AG20443 (cell line): ENCODE measurements at regions not wholly inside any gene's neighbourhood (a gene's known extent, or its start where the extent isn't known, plus 50 kb on each side); places are given as distances from the start of the nearest gene placed in this dataset.
"Not testable (repeated sequence)": the region's sequence is repeated elsewhere in the genome, so short reads cannot be mapped to it uniquely, and the experiment has no call there.

Experiments
- DNase-seq: peaks from one replicate; pipeline ENCODE4 v3.0.0; 2012; ENCODE audit warnings: low spot score, mixed read lengths

DNA sequence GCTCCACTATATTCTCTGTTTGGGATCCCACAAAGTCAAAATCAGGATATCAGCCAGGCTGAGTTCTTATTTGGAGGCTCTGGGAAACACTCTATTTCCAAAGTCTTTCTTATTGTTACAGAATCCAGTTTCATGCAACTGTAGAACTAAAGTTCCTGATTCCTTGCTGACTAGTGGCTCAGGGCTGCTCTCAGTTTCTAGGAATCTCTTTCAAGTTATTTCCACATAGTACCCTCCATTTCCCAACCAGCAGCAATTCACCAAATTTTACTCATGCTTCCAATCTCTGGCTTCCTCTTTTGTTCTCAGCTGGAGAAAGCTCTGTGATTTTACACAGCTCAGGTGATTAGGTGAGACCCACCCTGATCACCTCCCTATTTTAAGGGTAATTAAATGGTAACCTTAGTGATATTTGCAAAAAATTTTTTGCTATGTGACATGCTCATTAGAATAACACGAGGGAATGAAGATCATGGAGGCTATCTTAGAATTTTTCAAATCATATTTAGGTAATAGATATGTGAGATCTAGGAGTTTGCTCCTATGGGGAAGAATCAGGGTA, 794.9 kb upstream of the ARRDC3 start:
- DNase-seq, result no peak

DNA sequence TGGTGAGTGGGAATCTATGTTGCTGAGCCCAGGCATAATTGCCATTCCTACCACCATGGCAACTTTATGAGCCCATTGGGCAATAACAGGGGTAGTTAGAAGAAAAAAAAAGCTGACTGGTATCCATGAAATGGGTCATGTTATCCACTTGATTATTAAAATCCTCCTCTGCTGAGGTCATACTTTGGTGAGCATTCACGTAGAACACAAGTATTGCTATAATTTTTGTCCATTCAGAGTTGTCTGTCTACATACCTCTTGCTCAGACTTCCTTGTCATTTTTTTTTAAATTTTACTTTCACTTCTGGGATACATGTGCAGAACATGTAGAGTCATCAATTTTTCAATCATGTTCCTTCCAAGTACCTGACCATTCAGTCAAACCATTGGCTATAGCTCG, 780.8 kb upstream of the ARRDC3 start:
- DNase-seq, result no peak

GRCh38 chr5:92147798-92148197, 764.7 kb upstream of the ARRDC3 start:
- no peak for DNase-seq

DNA sequence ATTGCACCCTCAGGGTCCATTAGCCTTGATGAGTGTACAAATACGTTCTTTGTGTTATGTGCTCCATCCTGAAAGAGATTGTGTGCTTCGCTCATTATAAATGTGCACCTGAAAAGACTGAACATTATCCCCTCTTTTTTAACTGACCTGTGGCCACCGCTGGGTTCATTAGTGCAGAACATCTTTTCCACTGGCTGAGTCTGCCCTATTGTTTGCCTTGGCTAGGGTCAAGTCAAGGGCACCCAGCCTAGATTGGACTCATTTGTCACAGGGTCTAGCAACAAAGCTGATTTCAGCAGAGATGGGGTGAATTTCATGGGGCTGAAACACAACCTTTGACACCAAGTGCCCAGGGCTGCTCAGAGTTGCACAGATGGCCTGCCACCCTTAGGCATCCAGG, 764.1 kb upstream of the ARRDC3 start:
- DNase-seq, result no peak

DNA sequence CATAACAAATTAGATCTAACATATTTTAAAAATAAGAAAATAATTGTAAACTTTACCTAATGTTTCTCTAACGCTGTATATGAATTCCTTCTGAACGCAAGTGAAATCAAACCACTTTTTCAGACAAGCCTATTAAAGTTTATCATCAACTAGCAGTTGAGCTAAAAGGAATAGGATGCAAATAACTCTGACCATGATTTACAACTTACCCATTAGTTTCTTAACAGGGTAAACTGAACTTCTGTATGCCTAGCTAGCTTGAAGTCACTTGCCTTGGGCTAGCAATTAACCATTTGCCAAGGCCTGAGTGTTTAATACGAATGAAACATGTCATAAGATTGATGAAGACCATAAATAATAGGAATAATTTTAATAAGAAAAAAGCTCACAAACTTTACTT, 762.7 kb upstream of the ARRDC3 start:
- no peak for DNase-seq

GRCh38 chr5:92144824-92145223, 761.7 kb upstream of the ARRDC3 start:
- no peak for DNase-seq

GRCh38 chr5:92132294-92132908, 749.3 kb upstream of the ARRDC3 start:
- DNase-seq, result not testable (repeated sequence)

DNA sequence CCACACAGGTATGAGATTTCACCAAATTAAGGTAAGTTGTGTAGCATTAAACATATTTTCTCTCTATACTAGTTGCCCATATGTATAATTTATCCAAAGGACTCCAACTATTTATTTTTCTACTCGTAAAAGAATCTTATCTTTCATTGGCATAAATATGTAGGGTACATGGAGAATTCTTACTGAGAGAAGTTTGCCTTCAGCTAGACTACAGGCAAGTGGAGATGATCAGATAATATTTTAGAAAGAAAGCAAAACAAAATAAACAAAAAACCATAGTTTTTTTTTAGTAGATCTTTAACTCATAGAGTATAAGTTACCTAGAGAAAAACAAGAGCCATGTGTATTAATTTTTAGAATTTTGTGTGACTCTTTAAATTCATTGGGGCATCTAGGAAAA, 743.1 kb upstream of the ARRDC3 start:
- no peak for DNase-seq

DNA sequence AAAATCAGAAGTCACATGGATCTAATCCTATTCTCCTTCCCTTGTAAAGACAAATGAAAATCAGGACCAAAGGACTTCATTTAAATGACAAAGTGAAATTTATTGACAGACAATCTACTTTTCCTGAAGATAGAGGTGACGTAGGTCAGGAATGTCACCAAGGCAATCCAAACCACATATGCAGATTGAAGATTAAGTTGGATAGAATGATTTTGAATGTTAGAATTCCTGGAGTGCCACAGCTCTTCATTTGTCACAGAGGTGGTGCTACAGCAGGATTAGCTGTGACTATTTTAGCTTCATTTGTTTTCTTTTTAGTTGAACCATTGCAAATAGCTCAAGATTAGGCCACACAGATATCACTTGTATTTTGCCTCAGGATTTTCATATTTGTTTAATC, 736.0 kb upstream of the ARRDC3 start:
- no peak for DNase-seq

GRCh38 chr5:92106808-92107207, 723.7 kb upstream of the ARRDC3 start:
- no peak for DNase-seq

DNA sequence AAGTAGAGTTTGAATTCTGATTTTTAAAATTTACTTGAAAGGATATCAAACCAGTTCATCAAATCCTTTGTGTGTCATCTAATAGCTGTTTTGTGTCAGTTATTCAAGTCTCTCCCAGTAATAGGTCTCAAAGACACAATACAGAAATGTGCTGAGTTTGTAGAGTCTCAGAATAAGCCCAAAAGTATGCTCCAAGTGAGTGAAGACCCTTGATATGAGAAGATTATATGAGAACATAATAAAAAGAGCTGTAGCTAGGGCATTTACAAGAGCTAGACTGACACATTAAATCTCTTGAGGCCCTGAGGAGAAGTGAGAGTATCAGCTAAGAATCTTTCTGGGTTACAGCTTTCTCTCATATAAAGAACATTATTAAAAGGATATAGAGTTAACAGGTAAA, 721.0 kb upstream of the ARRDC3 start:
- DNase-seq, result no peak

DNA sequence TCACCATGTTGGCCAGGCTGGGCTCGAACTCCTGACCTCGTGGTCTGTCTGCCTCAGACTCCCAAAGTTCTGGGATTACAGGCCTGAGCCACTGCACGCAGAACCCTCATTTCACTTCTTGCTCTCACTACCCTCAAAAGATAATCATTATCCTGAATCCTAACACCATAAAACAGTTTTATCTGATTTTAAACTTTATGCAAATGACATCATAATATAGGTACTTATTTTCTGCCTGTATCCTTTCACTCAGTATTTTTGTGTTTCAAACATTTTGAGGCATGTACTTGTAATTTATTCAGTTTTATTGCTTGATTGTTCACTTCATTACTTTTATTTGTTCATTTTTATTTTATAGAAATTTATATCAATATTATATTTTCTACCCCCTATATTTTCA, 719.2 kb upstream of the ARRDC3 start:
- no peak for DNase-seq

DNA sequence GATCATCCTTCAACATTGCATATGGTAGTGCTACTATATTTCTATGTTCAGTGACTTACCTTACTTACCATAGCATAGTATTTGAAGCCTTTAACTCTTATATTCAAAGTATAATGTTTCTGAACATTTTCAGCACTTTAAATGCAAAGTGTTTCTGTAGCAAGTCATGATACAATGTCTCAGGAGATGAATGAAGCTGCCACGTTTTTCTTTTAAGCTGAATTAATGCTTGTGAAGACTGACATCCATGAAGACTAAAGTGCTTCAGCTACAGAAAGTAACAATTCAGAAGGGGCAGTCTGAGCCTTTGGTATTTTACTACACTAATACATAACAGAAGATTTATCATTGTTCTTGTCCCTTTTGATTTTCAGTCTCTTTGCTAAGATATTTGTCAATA, 709.1 kb upstream of the ARRDC3 start:
- DNase-seq, result no peak

GRCh38 chr5:92086059-92086811, 703.1 kb upstream of the ARRDC3 start:
- DNase-seq, result no peak

DNA sequence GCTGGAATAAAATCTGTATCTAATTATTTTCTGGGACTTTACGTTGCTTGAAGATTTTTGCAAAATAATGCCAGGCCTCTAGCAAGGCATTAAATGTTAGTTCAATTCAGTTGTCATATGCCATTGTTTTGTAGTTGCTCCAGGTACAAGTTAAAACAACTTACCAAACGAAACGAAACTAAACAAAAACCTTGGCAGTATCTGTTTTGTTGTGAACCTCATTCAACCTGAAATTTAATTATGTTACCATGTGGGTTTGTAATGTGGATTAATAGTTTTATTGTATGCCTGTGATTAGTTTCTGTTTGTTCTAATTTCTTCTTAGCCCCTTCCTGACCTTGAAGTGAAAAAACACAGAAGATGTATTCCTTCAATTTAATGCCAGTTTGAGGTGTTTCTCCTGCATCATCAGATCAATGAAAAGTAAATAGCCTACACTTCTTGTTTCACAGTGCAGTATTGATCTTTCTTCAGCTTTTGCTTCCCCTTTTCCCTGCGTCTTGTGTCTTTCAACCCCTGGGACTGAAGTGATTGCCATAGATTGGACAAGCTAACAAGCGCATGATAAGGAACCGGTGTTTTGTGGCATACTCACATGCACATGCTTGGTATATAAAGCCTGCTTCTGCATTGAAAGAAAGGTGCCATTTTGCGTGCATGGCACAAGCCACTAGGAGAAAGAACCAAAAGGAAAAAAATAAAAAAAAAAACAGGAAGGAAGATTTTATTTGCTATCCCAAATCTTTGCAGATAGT, 699.0 kb upstream of the ARRDC3 start:
- DNase-seq, result no peak

DNA sequence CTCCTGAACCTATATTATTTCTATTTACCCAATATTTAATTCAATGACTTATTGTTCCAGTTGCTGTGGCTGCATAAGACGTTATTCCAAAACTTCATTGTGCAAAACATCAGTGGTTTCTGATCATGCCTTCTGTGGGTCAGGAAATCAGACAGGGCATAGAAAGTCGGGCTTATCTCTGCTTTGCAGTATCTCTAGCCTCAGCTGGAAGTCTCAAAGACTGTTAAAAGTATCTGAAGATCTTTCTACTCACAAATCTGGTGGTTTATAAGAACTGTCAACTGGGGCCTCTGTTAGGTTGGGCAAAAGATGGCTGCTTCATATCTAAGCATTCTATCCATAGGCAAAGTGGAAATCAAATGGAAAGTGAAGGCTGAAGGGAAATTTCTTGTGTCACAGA, 687.7 kb upstream of the ARRDC3 start:
- no peak for DNase-seq

GRCh38 chr5:92064993-92065392, 681.9 kb upstream of the ARRDC3 start:
- no peak for DNase-seq

GRCh38 chr5:92051741-92052140, 668.6 kb upstream of the ARRDC3 start:
- DNase-seq, result no peak

DNA sequence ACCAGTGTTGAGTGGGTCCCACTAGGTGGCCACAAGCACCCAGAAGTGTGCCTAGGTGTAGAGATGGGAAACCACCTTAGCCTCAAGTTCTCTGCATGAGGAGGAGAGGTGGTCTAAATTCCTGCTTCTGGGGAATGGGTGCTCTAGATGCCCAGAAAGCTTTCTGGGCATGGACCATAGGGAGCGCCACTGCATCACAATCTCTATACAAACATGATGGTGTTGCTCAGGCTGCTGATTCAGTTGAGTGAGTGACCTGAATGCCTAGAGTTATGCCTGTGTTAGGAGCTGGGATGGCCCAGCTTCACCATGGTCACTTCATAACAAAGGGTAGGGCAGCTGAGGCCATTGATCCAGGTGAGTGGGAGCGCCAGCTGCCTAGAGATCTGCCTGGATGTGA, 667.9 kb upstream of the ARRDC3 start:
- no peak for DNase-seq

DNA sequence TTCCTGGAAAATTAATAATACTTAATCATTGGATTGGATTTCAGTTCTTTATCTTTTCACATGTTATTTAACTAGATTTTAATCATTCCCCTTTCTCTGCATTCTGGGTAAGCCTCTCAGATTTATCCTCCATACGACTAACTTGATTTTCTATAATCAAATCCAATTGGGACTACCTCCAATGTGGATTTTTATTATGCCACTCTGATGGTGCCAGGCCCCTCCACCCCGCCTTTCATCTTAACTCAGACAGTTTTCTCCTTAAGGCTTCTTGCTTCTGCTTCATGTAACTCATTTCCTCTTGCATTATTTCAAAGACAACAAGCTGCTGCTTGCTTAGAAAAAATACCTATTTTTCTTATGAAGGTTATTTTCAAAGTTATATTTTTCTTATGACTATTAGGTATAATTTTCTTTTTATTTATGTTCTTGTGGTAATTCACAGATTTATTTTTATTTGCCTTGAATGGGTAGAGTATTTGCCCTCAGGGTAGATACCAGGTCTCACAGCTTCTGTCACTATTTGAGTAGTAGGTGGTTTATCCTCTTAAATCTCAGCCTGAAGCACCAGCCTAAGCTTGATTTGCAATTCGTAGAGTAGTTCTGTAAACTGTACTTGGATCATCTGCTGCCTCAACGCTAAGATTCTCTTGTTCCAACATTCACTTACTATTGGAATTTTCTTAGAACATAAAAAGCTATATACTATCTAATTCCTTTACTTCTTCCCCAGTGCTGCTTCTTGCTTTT, 659.0 kb upstream of the ARRDC3 start:
- DNase-seq, result no peak

GRCh38 chr5:92041206-92041605, 658.1 kb upstream of the ARRDC3 start:
- no peak for DNase-seq

- DNase-seq, result not testable (repeated sequence)
These were observed 646.7 kb upstream of the ARRDC3 start for GRCh38 chr5:92029792-92030191.
